ENCODE measurements at regions not wholly inside any gene's neighbourhood (a gene's known extent, or its start where the extent isn't known, plus 50 kb on each side); places are given as distances from the start of the nearest gene placed in this dataset.

DNA sequence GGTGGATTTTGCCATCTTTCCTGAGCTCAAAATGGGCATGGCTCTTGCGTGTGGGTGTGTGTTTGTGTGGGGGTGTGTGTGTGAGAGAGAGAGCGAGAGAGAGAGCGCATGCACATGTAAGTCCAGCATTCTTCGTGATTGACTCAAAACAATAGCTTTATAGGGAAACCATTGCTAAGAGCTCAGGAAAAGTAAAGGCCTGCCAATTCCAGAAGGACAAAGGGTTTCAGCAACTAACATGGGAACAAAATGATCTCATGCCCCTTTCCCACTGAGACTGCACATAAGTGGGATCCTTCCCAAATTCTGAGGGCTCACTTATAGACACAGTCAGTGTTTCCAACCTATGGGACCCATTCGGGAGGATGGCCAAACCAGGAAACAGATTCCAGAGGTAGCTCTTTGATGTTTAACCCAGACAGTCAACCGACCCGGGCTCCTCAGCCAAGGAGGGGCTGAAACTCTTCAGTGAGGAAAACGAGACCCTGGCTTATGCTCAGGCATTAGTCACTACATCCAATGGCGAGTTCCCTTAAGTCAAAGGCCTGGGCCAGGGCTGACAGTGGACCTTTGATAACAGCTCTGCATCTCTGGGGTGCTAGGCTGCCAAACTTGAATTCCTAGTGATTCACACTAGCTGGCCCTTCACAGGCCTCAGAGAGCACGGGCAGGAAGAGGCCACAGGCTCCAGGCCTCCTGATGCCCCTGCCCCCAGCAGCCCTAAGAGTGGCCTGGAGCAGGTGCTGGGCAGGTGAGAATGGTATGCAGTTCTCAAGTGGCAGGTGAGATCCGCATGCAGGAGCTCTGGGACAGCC is 305.0 kb upstream of the C2CD4B start:
- peak; percentile 87 for DNase-seq (ENCODE audit: low read depth)

GRCh38 chr15:62472616-62473299 is 307.7 kb upstream of the C2CD4B start:
- no peak for DNase-seq (ENCODE audit: low read depth)

GRCh38 chr15:62474021-62474770 is 309.1 kb upstream of the C2CD4B start:
- no peak for DNase-seq (ENCODE audit: low read depth)

GRCh38 chr15:62474771-62475124 is 309.7 kb upstream of the C2CD4B start:
- no peak for DNase-seq (ENCODE audit: low read depth)

DNA sequence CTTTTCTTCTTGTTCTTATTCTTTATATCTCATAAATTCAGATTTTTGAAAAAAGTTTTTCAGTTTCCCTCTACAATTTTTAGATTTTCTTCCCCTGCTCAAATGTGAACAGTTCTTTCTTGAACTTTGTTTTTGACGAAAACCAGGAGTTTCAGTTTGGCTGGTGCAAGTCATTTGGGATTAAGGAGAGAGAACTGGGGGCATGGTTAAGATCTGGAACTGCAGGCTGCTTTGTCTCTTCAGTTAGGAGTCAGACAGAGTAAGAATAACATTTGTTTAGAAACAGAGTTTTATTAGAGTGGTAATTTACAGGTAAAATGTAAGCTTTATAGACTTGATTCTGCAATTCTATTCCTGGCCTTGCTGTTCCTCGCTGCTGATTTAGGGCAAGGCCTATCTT is 310.5 kb upstream of the C2CD4B start:
- no peak for DNase-seq (ENCODE audit: low read depth)

- DNase-seq (ENCODE audit: low read depth), result no peak
These were observed 311.1 kb upstream of the C2CD4B start for GRCh38 chr15:62476163-62476562.

DNA sequence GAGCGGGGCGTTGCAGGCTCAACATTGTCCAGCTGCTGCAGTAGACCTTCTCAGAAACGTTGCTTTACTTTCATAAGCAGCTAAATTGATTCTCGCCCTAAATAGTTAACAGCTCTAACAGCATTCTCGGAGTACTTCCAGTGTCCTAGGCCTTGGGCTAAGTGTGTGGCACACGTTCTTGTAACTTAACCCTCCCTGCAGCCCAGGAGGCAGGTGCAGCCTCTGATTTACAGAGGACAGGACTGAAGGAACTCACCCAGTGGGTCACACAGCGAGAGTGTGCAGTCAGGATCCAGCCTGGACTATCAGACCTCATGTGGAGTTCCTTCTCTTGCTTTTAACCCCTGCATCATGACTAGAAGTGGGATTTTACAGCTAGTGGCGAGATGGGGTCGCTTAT is 312.8 kb upstream of the C2CD4B start:
- DNase-seq (ENCODE audit: low read depth), result no peak

DNA sequence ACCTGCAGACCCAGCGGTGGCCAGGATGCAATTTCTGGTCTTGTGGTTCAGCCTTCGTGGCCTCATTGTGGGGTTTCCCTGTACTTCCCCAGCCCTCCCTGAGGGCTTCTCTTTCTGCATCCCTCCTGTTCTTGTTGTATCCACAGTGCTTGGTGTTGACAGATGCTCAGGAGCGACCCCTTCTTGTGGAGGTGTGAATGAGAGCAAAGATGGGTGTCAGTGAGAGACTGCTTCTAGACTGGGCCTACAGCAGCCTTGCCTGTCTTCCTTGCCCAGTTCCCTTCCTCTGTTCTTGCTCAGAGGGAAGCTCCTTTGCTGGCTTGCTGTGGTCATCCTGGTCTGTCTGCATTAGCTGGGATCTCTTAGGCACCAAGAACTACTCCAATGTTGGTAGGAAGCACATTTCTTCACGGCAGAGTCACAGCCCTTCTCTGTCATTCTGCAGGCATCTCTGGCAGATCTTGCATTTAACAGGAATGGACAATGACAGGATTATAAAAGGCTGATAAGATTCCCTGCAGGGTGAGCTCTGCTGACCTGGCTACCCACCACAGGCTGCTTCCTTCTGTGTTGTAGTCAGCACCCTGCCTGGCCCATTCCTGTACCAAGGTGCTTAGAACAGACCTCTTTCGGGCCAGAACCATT is 317.8 kb upstream of the C2CD4B start:
- DNase-seq (ENCODE audit: low read depth), result peak; percentile 57

GRCh38 chr15:62483814-62484213 is 318.7 kb upstream of the C2CD4B start:
- DNase-seq (ENCODE audit: low read depth), result peak; percentile 46

DNA sequence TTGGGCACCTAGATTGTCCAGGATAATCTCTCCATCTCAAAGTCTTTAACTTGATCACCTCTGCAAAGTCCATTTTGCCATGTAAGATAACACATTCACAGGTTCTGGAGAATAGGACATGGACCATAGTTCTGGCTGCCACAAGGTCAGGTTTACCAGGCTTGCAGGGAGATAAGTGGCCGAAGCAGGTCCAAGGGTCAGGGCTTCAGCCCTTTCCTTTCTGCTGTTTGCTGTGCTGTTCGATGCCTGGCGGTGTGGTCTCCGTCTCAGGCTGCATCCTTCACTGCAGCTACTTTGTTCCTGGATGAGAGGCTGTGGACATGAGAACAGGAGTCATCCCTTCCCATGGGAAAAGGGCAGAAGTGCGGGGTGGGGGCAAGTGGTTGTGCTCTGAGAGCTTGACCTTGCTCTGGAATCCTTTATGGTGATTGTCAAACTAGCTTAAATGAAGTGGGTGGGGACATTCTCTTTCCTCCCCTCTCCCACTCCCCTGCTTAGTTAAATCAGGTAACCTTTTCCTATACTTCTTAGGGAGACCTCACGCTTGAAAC is 320.2 kb upstream of the C2CD4B start:
- no peak for DNase-seq (ENCODE audit: low read depth)

DNA sequence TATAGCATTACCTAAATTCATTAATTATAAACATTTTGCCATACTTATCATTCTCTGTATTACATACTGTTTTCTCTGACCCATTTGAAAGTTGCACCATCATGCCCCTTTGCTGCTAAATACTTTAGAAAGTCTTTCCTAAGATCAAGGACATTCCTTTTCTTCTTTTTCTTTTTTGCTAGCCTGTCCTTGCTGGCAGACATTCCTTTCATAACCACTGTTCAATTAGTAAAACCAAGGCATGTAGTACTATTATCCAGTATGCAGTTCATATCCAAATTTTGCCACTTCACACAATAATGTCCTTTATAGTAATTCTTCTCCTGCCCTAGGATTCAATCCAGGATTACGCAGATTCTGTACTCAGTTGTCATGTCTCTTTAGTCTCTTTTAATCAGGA is 321.0 kb upstream of the C2CD4B start:
- DNase-seq (ENCODE audit: low read depth), result peak; percentile 68

- DNase-seq (ENCODE audit: low read depth), result no peak
These were observed 323.3 kb upstream of the C2CD4B start for GRCh38 chr15:62488387-62488786.

GRCh38 chr15:62491642-62492041 is 326.6 kb upstream of the C2CD4B start:
- DNase-seq (ENCODE audit: low read depth), result no peak

GRCh38 chr15:62492900-62493299 is 327.8 kb upstream of the C2CD4B start:
- no peak for DNase-seq (ENCODE audit: low read depth)

DNA sequence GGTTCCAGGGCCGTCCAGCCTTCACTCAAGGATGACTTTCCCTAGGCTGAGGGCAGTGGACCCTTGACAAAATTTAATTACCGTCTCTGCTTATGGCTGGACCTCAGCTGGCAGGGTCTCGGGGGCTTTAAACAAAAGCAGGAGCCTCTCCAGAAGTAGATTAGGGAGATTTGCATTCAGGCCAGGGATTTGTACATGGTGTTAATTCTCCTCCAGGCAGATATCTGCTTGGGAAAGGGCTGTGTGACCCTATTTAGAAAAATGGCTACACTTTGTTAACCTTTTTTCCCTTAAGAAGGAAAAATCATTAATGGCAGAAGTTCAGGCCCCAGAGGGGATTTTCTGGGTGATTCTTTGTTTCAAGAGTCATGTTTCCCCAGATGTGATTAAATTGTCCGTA is 329.1 kb upstream of the C2CD4B start:
- DNase-seq (ENCODE audit: low read depth), result no peak

GRCh38 chr15:62495670-62496614 is 330.9 kb upstream of the C2CD4B start:
- peak; percentile 96 for DNase-seq (ENCODE audit: low read depth)

- DNase-seq (ENCODE audit: low read depth), result peak; percentile 67
These were observed 332.3 kb upstream of the C2CD4B start for GRCh38 chr15:62497356-62497755.

DNA sequence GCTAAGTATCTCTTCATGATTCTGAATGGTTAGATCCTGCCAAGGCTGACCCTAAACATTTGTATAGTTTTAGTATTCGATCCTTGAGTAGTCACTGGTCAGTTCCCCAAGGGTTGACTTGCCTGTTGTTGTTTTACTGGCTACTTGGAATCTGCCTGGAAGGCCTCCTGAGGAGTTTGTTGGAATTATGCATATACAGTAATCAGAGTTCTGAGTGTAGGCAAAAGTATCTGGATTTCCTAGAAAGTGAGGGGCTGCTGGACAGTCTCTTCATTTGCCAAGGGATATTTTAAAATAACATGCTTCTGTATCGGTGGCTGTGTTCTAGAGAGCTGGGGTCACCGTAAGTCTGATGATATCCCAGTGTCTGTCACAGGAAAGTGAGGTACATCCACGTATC is 333.2 kb upstream of the C2CD4B start:
- no peak for DNase-seq (ENCODE audit: low read depth)

GRCh38 chr15:62498712-62499111 is 333.6 kb upstream of the C2CD4B start:
- no peak for DNase-seq (ENCODE audit: low read depth)

DNA sequence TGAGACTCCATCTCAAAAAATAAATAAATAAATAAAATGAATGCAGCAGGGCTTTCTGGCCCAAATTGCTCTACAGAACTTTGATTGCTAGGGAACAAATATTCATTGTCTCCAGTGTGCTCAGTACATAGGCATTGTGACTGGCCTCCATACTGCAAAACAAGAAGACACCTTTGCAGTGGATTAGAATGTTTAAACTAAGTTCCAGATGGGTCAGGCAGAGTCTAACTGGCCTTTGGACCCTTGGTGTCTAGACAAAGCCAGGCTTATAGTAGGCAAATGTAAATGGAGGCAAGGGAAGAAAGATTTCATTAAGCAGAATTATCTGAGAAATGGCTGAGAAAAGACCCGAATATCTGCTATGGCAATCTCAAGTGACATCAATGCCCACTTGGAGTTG is 335.2 kb upstream of the C2CD4B start:
- no peak for DNase-seq (ENCODE audit: low read depth)

DNA sequence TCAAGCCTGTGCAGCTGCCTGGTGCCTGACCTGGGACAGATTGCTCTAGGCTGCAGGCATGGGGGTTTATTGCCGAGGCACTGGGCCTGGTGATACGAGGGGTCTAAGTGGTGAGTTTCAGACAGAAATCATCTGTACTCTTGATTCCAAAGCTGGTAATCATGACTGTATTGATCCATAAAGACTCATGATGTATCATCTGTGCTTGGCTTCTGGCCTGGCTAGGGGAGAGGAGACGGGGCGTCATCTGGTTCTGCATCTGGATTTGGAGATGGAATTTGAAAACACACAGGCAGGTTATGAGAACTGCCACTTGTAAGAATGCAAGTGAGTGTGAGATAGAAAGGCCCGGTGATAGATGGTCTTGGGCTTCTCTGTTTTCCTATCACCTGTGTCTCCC is 337.4 kb upstream of the C2CD4B start:
- DNase-seq (ENCODE audit: low read depth), result no peak
